Activated naive CD4-positive, alpha-beta T cell treated with anti-CD3 and anti-CD28 coated beads for 36 hours (primary cell): ENCODE measurements at regions not wholly inside any gene's neighbourhood (a gene's known extent, or its start where the extent isn't known, plus 50 kb on each side); places are given as distances from the start of the nearest gene placed in this dataset.

Experiments
- CTCF ChIA-PET: fragments of 350-600 bp; sonication (Branson Sonifier 250); formaldehyde crosslinking; loops from one replicate; lab custom pipeline; 2021; ENCODE audit warnings: antibody characterized with exemption; lab: Charles Lee
- DNase-seq: peaks from one replicate; pipeline ENCODE4 v3.0.0-alpha.2; 2020
- H3K27ac Mint-ChIP-seq: one replicate; pipeline ENCODE4 v1.8.0; 2021; ENCODE audit warnings: mild to moderate bottlenecking, mixed read lengths
- H3K27me3 Mint-ChIP-seq: one replicate; pipeline ENCODE4 v1.8.0; 2021; ENCODE audit warnings: low read depth, mixed read lengths
- H3K36me3 Mint-ChIP-seq: one replicate; pipeline ENCODE4 v1.8.0; 2021; ENCODE audit warnings: low read depth, mixed read lengths
- H3K4me1 Mint-ChIP-seq: one replicate; pipeline ENCODE4 v1.8.0; 2021; ENCODE audit warnings: low read depth, mixed read lengths
- H3K4me3 Mint-ChIP-seq: one replicate; pipeline ENCODE4 v1.8.0; 2021; ENCODE audit warnings: mild to moderate bottlenecking, moderate library complexity, mixed read lengths
- H3K9me3 Mint-ChIP-seq: one replicate; pipeline ENCODE4 v1.8.0; 2021; ENCODE audit warnings: mixed read lengths
- intact Hi-C: fragments of 100-400 bp; cut with micrococcal nuclease; formaldehyde crosslinking; loops from one replicate; pipeline ENCODE4 v1.15.1; 2023

DNA sequence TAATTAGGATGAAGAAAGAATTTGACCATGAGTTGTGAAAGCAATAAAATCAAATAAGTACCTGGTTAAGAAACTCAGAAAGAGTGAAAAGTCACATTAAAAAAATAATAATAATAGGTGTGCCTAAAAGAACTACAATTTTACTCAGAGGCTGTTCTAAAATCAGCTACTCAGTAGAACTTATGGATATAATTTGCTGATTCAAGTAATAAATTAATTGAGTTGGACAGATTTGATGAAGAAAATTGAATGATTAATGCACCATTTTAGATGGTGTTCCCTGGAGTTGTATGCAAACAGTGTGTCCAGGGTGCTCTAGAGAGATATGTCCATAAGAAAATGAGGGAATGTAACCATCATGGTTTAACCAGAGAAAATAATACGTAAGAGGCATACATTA is 2852.5 kb downstream of the PCDH9 start:
- H3K9me3 Mint-ChIP-seq: peaks cover 16% of the 10 kb centered on the region
- intact Hi-C loops: no loop called here

DNA sequence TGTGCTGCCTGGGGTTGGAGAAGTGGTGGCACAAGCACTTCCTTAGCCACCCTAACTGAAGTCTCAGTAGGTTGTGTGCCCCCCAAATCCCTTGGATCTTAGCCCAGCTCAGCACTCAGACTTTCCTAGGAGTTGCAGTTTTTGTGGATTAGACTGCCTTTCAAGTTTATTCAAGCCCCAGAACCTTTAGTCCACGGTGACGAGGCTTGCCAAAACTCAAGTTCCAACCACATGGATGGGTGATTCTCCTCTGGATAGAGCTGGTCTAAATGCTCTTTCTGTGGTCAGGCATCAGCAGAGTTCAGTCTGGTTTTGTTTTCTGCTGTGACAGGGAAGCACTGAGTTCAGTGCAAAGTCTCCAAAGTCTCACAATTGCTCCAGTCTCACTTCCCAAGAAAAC is 2858.7 kb downstream of the PCDH9 start:
- Mint-ChIP-seq H3K36me3 (no peaks in the 10 kb centered on the region), H3K27me3 (no peaks in the 10 kb centered on the region), H3K4me3 (no peak overlapping the region), H3K27ac (no peak overlapping the region), H3K4me1 (no peaks in the 10 kb centered on the region), H3K9me3 (peaks cover 23% of the 10 kb centered on the region)
- no peak for DNase-seq
- CTCF ChIA-PET: no interaction called here
- intact Hi-C loops: no loop called here

More for the DNA sequence above, 2852.5 kb downstream of the PCDH9 start:
- Mint-ChIP-seq H3K27me3 (no peaks in the 10 kb centered on the region), H3K4me3 (no peak overlapping the region), H3K36me3 (no peaks in the 10 kb centered on the region), H3K27ac (no peak overlapping the region), H3K4me1 (no peaks in the 10 kb centered on the region)
- CTCF ChIA-PET: no interaction called here
- DNase-seq: no peak

DNA sequence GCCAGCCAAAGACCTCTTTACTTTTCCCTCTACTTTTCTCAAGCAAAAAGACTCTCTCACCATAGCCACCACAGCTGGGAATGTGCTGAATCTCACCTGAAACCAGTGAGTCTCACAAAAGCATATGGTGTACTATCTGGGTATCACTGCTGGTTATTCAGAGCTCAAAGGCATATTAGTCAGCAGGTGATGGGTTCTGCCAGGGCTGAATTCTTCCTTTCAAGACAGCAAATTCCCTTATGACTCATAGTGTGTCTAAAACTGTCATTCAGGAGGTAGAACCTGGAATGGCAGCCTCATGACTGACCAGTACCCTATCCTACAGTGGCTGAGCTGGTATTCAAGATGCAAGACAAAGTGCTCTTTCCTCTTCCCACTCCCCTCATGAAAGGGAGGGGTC is 2859.1 kb downstream of the PCDH9 start:
- Mint-ChIP-seq H3K36me3 (no peaks in the 10 kb centered on the region), H3K4me3 (no peak overlapping the region), H3K9me3 (peaks cover 24% of the 10 kb centered on the region), H3K27me3 (no peaks in the 10 kb centered on the region), H3K27ac (no peak overlapping the region), H3K4me1 (no peaks in the 10 kb centered on the region)
- no peak for DNase-seq
- CTCF ChIA-PET: no interaction called here
- intact Hi-C loops: no loop called here

GRCh38 chr13:64369121-64369520 is 2861.0 kb downstream of the PCDH9 start:
- Mint-ChIP-seq H3K4me3 (no peak overlapping the region), H3K36me3 (no peaks in the 10 kb centered on the region), H3K27ac (no peak overlapping the region), H3K27me3 (no peaks in the 10 kb centered on the region), H3K4me1 (no peaks in the 10 kb centered on the region), H3K9me3 (peaks cover 22% of the 10 kb centered on the region)
- CTCF ChIA-PET: interaction anchor here (0.6 kb wide), 1 partner anchor 204 kb away, joined by 3 read pairs; no protein-coding TSS in a partner anchor
- intact Hi-C loops: no loop called here
- DNase-seq: no peak

GRCh38 chr13:64362564-64362963 is 2867.6 kb downstream of the PCDH9 start:
- Mint-ChIP-seq H3K4me1 (no peaks in the 10 kb centered on the region), H3K27me3 (no peaks in the 10 kb centered on the region), H3K4me3 (no peak overlapping the region), H3K36me3 (no peaks in the 10 kb centered on the region), H3K27ac (no peak overlapping the region), H3K9me3 (peaks cover 6% of the 10 kb centered on the region)
- CTCF ChIA-PET: no interaction called here
- no peak for DNase-seq
- intact Hi-C loops: no loop called here

GRCh38 chr13:64347664-64348063 is 2882.5 kb downstream of the PCDH9 start:
- intact Hi-C loops: no loop called here
- H3K9me3 Mint-ChIP-seq: peaks cover 7% of the 10 kb centered on the region

DNA sequence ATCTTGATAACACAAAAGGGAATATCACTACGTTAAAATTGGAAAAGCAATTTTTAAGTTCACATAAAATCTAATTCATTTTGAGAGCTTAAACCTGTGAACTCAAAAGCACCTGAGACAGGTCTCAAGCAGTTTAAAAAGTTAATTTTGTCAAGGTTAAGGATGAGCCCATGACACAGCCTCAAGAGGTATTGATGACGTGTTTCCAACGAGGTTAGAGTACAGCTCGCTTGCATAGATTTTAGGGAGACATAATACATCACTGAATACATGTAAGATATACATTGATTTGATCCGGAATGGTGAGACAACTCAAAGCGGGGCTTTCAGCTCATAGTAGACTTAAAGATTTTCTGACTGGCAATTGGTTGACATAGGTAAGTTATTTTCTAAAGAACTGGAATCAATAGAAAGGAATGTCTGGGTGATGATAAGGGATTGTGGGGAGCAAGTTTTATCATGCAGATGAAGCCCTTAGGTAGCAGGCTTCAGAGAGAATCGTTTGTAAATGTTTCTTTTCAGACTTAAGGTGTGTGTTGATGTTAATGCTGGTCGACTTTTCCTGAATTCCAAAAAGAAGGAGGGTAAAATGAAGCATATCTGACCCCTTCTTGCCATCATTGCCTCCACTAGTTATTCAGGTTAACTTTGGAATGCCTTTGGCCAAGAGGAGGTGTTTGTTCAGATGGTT is 2890.6 kb downstream of the PCDH9 start:
- intact Hi-C loops: no loop called here
- no peaks in the 10 kb centered on the region for H3K4me1 Mint-ChIP-seq
- peaks cover 5% of the 10 kb centered on the region for H3K9me3 Mint-ChIP-seq
- CTCF ChIA-PET: no interaction called here
- DNase-seq: no peak
- no peaks in the 10 kb centered on the region for H3K27me3 Mint-ChIP-seq
- H3K27ac Mint-ChIP-seq: no peak overlapping the region
- H3K36me3 Mint-ChIP-seq: no peaks in the 10 kb centered on the region
- H3K4me3 Mint-ChIP-seq: no peak overlapping the region

More at GRCh38 chr13:64347664-64348063, 2882.5 kb downstream of the PCDH9 start:
- Mint-ChIP-seq H3K27ac (no peak overlapping the region), H3K4me1 (no peaks in the 10 kb centered on the region), H3K36me3 (no peaks in the 10 kb centered on the region), H3K4me3 (no peak overlapping the region), H3K27me3 (no peaks in the 10 kb centered on the region)
- no peak for DNase-seq
- CTCF ChIA-PET: no interaction called here

GRCh38 chr13:64338671-64339070 is 2891.5 kb downstream of the PCDH9 start:
- Mint-ChIP-seq H3K27ac (no peak overlapping the region), H3K4me3 (no peak overlapping the region), H3K36me3 (no peaks in the 10 kb centered on the region), H3K9me3 (peaks cover 6% of the 10 kb centered on the region), H3K4me1 (no peaks in the 10 kb centered on the region), H3K27me3 (no peaks in the 10 kb centered on the region)
- intact Hi-C loops: no loop called here
- no peak for DNase-seq
- CTCF ChIA-PET: no interaction called here

DNA sequence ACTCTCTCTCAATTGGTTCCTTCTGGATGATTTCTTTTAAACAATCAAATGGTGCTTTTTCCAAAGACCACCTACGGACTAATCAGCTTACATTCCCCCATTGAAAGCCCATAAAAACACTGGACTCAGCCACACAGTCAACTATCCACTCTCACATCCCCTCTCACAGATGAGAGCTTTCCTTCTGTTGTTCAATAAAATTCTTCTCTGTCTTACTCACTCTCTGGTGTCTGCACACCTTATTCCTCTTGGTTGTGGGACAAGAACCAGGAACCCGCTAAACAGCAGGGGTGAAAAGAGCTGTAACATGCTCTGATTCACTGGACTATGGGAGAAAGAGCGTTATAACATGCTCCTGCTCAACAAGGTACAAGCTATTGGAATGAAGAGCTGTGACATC is 2896.2 kb downstream of the PCDH9 start:
- Mint-ChIP-seq H3K36me3 (no peaks in the 10 kb centered on the region), H3K4me1 (no peaks in the 10 kb centered on the region), H3K27me3 (no peaks in the 10 kb centered on the region), H3K9me3 (peaks cover 5% of the 10 kb centered on the region), H3K27ac (no peak overlapping the region), H3K4me3 (no peak overlapping the region)
- intact Hi-C loops: no loop called here
- CTCF ChIA-PET: no interaction called here
- DNase-seq: no peak

GRCh38 chr13:64332048-64332447 is 2898.1 kb downstream of the PCDH9 start:
- CTCF ChIA-PET: no interaction called here
- H3K36me3 Mint-ChIP-seq: no peaks in the 10 kb centered on the region
- intact Hi-C loops: no loop called here
- DNase-seq: no peak
- H3K4me3 Mint-ChIP-seq: no peak overlapping the region
- no peak overlapping the region for H3K27ac Mint-ChIP-seq
- H3K9me3 Mint-ChIP-seq: peaks cover 5% of the 10 kb centered on the region
- no peaks in the 10 kb centered on the region for H3K4me1 Mint-ChIP-seq
- no peaks in the 10 kb centered on the region for H3K27me3 Mint-ChIP-seq

GRCh38 chr13:64327505-64328194 is 2902.5 kb downstream of the PCDH9 start:
- Mint-ChIP-seq H3K36me3 (no peaks in the 10 kb centered on the region), H3K9me3 (no peaks in the 10 kb centered on the region), H3K27ac (no peak overlapping the region), H3K27me3 (no peaks in the 10 kb centered on the region), H3K4me1 (no peaks in the 10 kb centered on the region), H3K4me3 (no peak overlapping the region)
- intact Hi-C loops: no loop called here
- CTCF ChIA-PET: no interaction called here
- DNase-seq: no peak

DNA sequence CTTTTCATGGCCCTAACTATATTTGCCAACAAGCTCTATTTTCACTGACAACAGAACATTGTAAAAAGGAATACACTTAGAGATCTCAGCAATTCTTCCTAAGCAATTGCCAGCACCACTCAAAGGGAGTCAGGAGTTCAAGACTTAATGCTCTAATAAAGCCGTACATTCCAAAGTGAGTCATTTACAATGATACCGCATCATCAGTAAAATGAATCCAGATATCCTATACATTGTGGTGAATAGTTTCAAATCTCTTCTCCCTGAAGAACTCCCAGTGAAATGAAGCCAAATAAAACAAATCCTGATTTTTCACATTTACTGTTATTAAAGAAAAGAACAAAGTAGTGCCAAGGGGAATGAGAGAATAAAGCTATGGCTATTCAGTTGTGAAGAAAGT is 2898.7 kb upstream of the PCDH20 start:
- H3K4me1 Mint-ChIP-seq: no peaks in the 10 kb centered on the region
- no peaks in the 10 kb centered on the region for H3K27me3 Mint-ChIP-seq
- peaks cover 4% of the 10 kb centered on the region for H3K9me3 Mint-ChIP-seq
- no peak for DNase-seq
- H3K27ac Mint-ChIP-seq: no peak overlapping the region
- intact Hi-C loops: no loop called here
- no peak overlapping the region for H3K4me3 Mint-ChIP-seq
- CTCF ChIA-PET: no interaction called here
- H3K36me3 Mint-ChIP-seq: no peaks in the 10 kb centered on the region

- no peaks in the 10 kb centered on the region for H3K4me1 Mint-ChIP-seq
- no peaks in the 10 kb centered on the region for H3K27me3 Mint-ChIP-seq
- no peaks in the 10 kb centered on the region for H3K36me3 Mint-ChIP-seq
- H3K27ac Mint-ChIP-seq: no peak overlapping the region
- CTCF ChIA-PET: no interaction called here
- intact Hi-C loops: no loop called here
- no peak overlapping the region for H3K4me3 Mint-ChIP-seq
- peaks cover 4% of the 10 kb centered on the region for H3K9me3 Mint-ChIP-seq
- DNase-seq: no peak
These were observed 2896.3 kb upstream of the PCDH20 start for GRCh38 chr13:64311948-64312347.
